Caco-2 (cell line): ENCODE measurements at regions not wholly inside any gene's neighbourhood (a gene's known extent, or its start where the extent isn't known, plus 50 kb on each side); places are given as distances from the start of the nearest gene placed in this dataset.

ENCODE experiments used
- BruUV-seq: library from RNA; stranded (reverse); fragments of 400-500 nt; replicated peaks from 2 replicates; lab custom pipeline; 2021; lab: Mats Ljungman, UMichigan
- CTCF ChIA-PET: fragments of 300-600 bp; sonication (Branson Sonifier 250); formaldehyde crosslinking; loops from one replicate; lab custom pipeline; 2022; ENCODE audit warnings: antibody characterized with exemption; lab: Charles Lee
- POLR2A ChIA-PET: fragments of 300-600 bp; sonication (Branson Sonifier 250); formaldehyde crosslinking; loops from one replicate; lab custom pipeline; 2022; ENCODE audit warnings: antibody characterized with exemption; lab: Charles Lee
- DNase-seq, 2 experiments: peaks; one replicate each; pipeline versions ENCODE4 v3.0.0 to v3.0.0-alpha.2; 2020 to 2022
- H3K27me3 ChIP-seq: replicated peaks from 2 replicates; pipeline ENCODE4 v1.6.0; 2011; ENCODE audit warnings: low read length; ENCODE audit not compliant: control insufficient read depth, insufficient read depth
- H3K36me3 ChIP-seq: 2 replicates; pipeline ENCODE4 v1.5.1; 2011; ENCODE audit warnings: low read length; ENCODE audit not compliant: control insufficient read depth, insufficient read depth
- H3K4me1 ChIP-seq: fragments of 250-450 bp; sonication (Bioruptor Pico); 2 replicates; pipeline ENCODE4 v1.5.1; 2020; ENCODE audit warnings: mild to moderate bottlenecking
- H3K4me3 ChIP-seq: 2 replicates; pipeline ENCODE4 v1.5.1; 2011; ENCODE audit warnings: low read depth, mild to moderate bottlenecking, control low read depth, low read length
- H3K9me3 ChIP-seq: fragments of 250-450 bp; sonication (Bioruptor Pico); 2 replicates; pipeline ENCODE4 v1.5.1; 2020; ENCODE audit warnings: mild to moderate bottlenecking, moderate library complexity
- H3K27ac Mint-ChIP-seq: one replicate; pipeline ENCODE4 v1.8.0; 2022; ENCODE audit warnings: mixed read lengths; ENCODE audit not compliant: unreplicated experiment
- H3K27me3 Mint-ChIP-seq: one replicate; pipeline ENCODE4 v1.8.0; 2022; ENCODE audit warnings: mixed read lengths; ENCODE audit not compliant: insufficient read depth, unreplicated experiment
- H3K36me3 Mint-ChIP-seq: one replicate; pipeline ENCODE4 v1.8.0; 2022; ENCODE audit warnings: mild to moderate bottlenecking, mixed read lengths; ENCODE audit not compliant: insufficient read depth, unreplicated experiment
- H3K4me1 Mint-ChIP-seq: one replicate; pipeline ENCODE4 v1.8.0; 2022; ENCODE audit warnings: low read depth, mixed read lengths; ENCODE audit not compliant: unreplicated experiment
- H3K4me3 Mint-ChIP-seq: one replicate; pipeline ENCODE4 v1.8.0; 2022; ENCODE audit warnings: mild to moderate bottlenecking, moderate library complexity, mixed read lengths; ENCODE audit not compliant: unreplicated experiment
- H3K9me3 Mint-ChIP-seq: one replicate; pipeline ENCODE4 v1.8.0; 2022; ENCODE audit warnings: mixed read lengths; ENCODE audit not compliant: unreplicated experiment
- intact Hi-C: fragments of 100-400 bp; cut with micrococcal nuclease; formaldehyde crosslinking; loops from one replicate; pipeline ENCODE4 v1.10.0; 2022; ENCODE audit not compliant: unreplicated experiment
- TF ChIP-seq, protein P1 (sequence below), 2 experiments: fragments of 200-600 bp in 1 of 2; IDR thresholded peaks; 1 replicate in 1 of 2; 2 replicates in 1 of 2; pipeline versions ENCODE4 v1.5.1 to v1.8.0; 2011 to 2022; ENCODE audit warnings: antibody characterized with exemption in 1 of 2, control low read depth in 1 of 2, inconsistent platforms in 1 of 2, low read depth in 1 of 2, low read length in 1 of 2, mild to moderate bottlenecking in 1 of 2, moderate library complexity in 1 of 2; ENCODE audit not compliant: insufficient read depth in 1 of 2, severe bottlenecking in 1 of 2, unreplicated experiment in 1 of 2

DNA sequence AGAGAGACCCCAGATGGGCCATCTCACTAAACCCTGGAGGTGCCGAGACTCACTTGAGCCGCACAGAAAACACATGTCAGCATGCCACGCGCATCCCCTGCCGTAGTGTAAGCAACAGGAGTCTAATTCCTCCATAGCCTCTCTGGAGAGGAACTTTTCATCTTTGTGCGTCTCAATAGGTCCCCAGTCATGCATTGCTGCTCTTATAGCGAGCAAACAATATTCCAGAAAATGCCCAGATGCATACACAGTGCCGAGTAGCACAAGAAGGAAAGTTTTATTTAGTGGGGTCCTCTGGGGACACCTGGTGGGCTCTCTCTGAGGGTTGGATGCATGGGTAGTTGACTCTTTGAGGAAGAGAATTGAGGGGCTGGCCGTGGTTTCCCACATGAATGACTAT lies 97.9 kb upstream of the DAP start:
- peaks cover 11% of the 10 kb centered on the region for H3K4me1 Mint-ChIP-seq
- H3K36me3 Mint-ChIP-seq, result no peaks in the 10 kb centered on the region
- H3K9me3 ChIP-seq, result no peaks in the 10 kb centered on the region
- TF ChIP-seq, protein P1, sequence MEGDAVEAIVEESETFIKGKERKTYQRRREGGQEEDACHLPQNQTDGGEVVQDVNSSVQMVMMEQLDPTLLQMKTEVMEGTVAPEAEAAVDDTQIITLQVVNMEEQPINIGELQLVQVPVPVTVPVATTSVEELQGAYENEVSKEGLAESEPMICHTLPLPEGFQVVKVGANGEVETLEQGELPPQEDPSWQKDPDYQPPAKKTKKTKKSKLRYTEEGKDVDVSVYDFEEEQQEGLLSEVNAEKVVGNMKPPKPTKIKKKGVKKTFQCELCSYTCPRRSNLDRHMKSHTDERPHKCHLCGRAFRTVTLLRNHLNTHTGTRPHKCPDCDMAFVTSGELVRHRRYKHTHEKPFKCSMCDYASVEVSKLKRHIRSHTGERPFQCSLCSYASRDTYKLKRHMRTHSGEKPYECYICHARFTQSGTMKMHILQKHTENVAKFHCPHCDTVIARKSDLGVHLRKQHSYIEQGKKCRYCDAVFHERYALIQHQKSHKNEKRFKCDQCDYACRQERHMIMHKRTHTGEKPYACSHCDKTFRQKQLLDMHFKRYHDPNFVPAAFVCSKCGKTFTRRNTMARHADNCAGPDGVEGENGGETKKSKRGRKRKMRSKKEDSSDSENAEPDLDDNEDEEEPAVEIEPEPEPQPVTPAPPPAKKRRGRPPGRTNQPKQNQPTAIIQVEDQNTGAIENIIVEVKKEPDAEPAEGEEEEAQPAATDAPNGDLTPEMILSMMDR (IDR thresholded peaks at IDR 0.05; ENCODE audit: insufficient read depth in 1 of 2, low read depth in 1 of 2, low read length in 1 of 2, severe bottlenecking in 1 of 2, unreplicated experiment in 1 of 2), result no peak
- H3K4me3 ChIP-seq, result no peak overlapping the region
- no peaks in the 10 kb centered on the region for H3K36me3 ChIP-seq
- no peak for DNase-seq
- H3K27me3 ChIP-seq, result no peaks in the 10 kb centered on the region
- POLR2A ChIA-PET, result no interaction called here
- H3K9me3 Mint-ChIP-seq, result no peaks in the 10 kb centered on the region
- H3K27ac Mint-ChIP-seq, result no peak overlapping the region
- intact Hi-C loops, result loop anchor here (2.0 to 10.0 kb wide), 2 partner anchors 98 to 154 kb away; partner anchors contain the start of gene DAP
- H3K4me1 ChIP-seq, result peaks cover 16% of the 10 kb centered on the region
- no peak overlapping the region for H3K4me3 Mint-ChIP-seq
- no peaks in the 10 kb centered on the region for H3K27me3 Mint-ChIP-seq
- no TSS peak for BruUV-seq
- CTCF ChIA-PET, result no interaction called here

DNA sequence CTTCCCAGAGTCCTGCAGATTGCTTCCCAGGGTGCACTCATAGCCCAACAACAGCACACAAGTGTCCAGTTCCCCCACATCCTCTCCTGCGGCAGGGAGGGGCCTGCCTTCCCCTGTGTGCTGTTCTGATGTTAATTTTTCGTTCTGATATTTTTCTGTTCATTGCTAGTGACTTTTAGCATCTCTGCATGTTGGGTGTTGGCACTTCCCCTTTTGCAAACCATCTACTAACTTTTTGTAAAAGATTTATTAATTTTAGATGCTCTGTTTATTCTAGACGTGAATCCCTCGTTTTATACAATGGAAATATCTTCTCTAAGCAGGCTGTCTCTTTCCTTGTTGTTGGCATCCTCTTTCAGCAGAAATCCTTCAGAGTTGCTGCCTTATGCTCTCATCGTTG lies 97.3 kb upstream of the DAP start:
- CTCF ChIA-PET, result no interaction called here
- Histone ChIP-seq H3K36me3 (no peaks in the 10 kb centered on the region), H3K4me1 (peaks cover 16% of the 10 kb centered on the region), H3K4me3 (no peak overlapping the region), H3K27me3 (no peaks in the 10 kb centered on the region), H3K9me3 (no peaks in the 10 kb centered on the region)
- Mint-ChIP-seq H3K36me3 (no peaks in the 10 kb centered on the region), H3K4me3 (no peak overlapping the region), H3K9me3 (no peaks in the 10 kb centered on the region), H3K27me3 (no peaks in the 10 kb centered on the region), H3K27ac (no peak overlapping the region), H3K4me1 (peaks cover 11% of the 10 kb centered on the region)
- intact Hi-C loops, result loop anchor here (2.0 to 10.0 kb wide), 2 partner anchors 98 to 154 kb away; partner anchors contain the start of gene DAP
- TF ChIP-seq, protein P1 (IDR thresholded peaks at IDR 0.05; ENCODE audit: insufficient read depth in 1 of 2, low read depth in 1 of 2, low read length in 1 of 2, severe bottlenecking in 1 of 2, unreplicated experiment in 1 of 2), result no peak
- DNase-seq, result no peak
- POLR2A ChIA-PET, result no interaction called here
- no TSS peak for BruUV-seq

DNA sequence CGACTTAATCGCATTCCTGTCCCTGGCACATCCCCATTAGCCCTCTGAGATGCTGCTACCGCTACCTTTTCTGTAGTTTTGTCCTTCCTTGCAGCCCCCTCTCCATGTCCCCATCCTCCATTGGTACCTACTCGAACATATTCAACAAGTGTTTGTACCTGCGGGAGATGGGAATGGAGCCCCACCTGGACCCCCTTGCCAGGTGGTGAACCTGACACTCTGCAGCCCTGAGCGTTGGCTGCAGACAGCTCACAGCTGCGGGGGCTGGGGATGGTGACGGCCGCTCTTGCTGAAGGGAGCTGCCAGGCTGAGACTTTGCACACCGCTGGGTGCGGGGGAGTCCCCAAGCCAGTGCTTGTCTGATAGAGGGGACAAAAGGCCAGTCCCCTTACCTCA lies 96.3 kb upstream of the DAP start:
- intact Hi-C loops, result loop anchor here (10.0 kb wide), 1 partner anchor 153 kb away; no protein-coding TSS in a partner anchor

More for the DNA sequence above, 96.3 kb upstream of the DAP start:
- Mint-ChIP-seq H3K36me3 (no peaks in the 10 kb centered on the region), H3K4me1 (peaks cover 11% of the 10 kb centered on the region), H3K9me3 (no peaks in the 10 kb centered on the region), H3K4me3 (no peak overlapping the region), H3K27ac (no peak overlapping the region), H3K27me3 (no peaks in the 10 kb centered on the region)
- no TSS peak for BruUV-seq
- POLR2A ChIA-PET, result no interaction called here
- TF ChIP-seq, protein P1 (IDR thresholded peaks at IDR 0.05; ENCODE audit: insufficient read depth in 1 of 2, low read depth in 1 of 2, low read length in 1 of 2, severe bottlenecking in 1 of 2, unreplicated experiment in 1 of 2), result no peak
- Histone ChIP-seq H3K27me3 (no peaks in the 10 kb centered on the region), H3K9me3 (no peaks in the 10 kb centered on the region), H3K36me3 (no peaks in the 10 kb centered on the region), H3K4me1 (peaks cover 16% of the 10 kb centered on the region), H3K4me3 (no peak overlapping the region)
- CTCF ChIA-PET, result no interaction called here
- DNase-seq, result no peak
